BE2C (cell line): ENCODE measurements at regions not wholly inside any gene's neighbourhood (a gene's known extent, or its start where the extent isn't known, plus 50 kb on each side); places are given as distances from the start of the nearest gene placed in this dataset.

Source experiments
- DNase-seq: peaks from one replicate; pipeline ENCODE4 v3.0.0-alpha.2; 2020
- H3K27me3 ChIP-seq: fragments of 250-450 bp; sonication (Bioruptor Pico); 2 replicates; pipeline ENCODE4 v1.5.1; 2020; ENCODE audit warnings: mild to moderate bottlenecking
- H3K36me3 ChIP-seq: fragments of 250-450 bp; sonication (Bioruptor Pico); 2 replicates; pipeline ENCODE4 v1.5.1; 2020; ENCODE audit warnings: mild to moderate bottlenecking
- H3K4me1 ChIP-seq: fragments of 250-450 bp; sonication (Bioruptor Pico); 2 replicates; pipeline ENCODE4 v1.5.1; 2020
- H3K4me3 ChIP-seq: 2 replicates; pipeline ENCODE4 v1.5.1; 2011; ENCODE audit warnings: low read depth, low read length
- H3K9me3 ChIP-seq: fragments of 250-450 bp; sonication (Bioruptor Pico); 2 replicates; pipeline ENCODE4 v1.5.1; 2020
- CTCF ChIP-seq: IDR thresholded peaks from 2 replicates; pipeline ENCODE4 v1.5.1; 2012; ENCODE audit warnings: mild to moderate bottlenecking, low read depth, low read length

- no peak overlapping the region for H3K4me3 ChIP-seq
- DNase-seq = no peak
- no peaks in the 10 kb centered on the region for H3K4me1 ChIP-seq
- no peak for TF ChIP-seq CTCF
- no peaks in the 10 kb centered on the region for H3K36me3 ChIP-seq
- H3K27me3 ChIP-seq = no peaks in the 10 kb centered on the region
- H3K9me3 ChIP-seq = no peaks in the 10 kb centered on the region
Measured at GRCh38 chr10:120765226-120765803, 85.8 kb upstream of the WDR11 start.

DNA sequence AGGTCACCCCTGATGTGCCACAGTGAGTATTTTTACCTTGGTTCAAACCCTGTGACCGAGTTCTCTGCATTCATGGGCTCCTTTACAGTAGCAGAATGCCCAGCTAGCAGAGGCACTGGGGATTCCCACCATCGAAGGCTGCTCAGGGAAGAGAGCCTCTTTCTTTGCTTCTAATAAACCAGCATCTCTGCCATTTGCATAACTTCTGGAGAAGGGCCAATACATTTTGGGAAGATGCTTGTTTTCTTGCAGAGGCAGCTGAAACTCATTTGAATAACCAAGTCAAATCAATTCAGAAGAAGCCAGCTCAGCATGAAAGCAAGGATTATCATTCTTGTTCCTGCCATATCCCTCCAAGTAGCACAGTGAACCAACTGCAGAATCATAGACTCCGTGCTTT, 82.9 kb upstream of the WDR11 start:
- H3K4me1 ChIP-seq = no peaks in the 10 kb centered on the region
- DNase-seq = no peak
- H3K9me3 ChIP-seq = no peaks in the 10 kb centered on the region
- no peak for TF ChIP-seq CTCF
- no peaks in the 10 kb centered on the region for H3K36me3 ChIP-seq
- no peak overlapping the region for H3K4me3 ChIP-seq
- no peaks in the 10 kb centered on the region for H3K27me3 ChIP-seq

GRCh38 chr10:120770496-120770895, 80.7 kb upstream of the WDR11 start:
- TF ChIP-seq CTCF = no peak
- Histone ChIP-seq H3K27me3 (0 out of 2 replicates have a peak, but pooled peaks cover 2% of the 10 kb centered on the region), H3K4me1 (no peaks in the 10 kb centered on the region), H3K9me3 (no peaks in the 10 kb centered on the region), H3K4me3 (no peak overlapping the region), H3K36me3 (no peaks in the 10 kb centered on the region)
- no peak for DNase-seq

DNA sequence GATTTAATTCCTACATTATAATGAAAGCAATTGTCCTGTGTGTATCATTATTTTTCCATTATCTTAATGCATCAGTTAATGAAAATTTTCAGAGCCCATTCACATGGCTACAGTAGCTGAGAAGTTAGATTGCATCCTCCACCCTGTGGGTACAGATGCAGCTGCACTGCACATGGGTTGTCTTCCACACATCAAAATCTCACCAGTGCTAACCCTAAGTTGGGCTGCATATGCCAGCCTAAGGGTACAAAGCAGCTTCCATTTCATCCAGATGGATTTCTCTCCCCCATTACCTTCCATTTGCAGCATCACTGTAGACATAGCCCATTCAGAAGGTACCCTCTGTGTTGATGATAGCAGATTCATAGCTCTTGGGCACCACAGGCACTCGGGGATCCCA, 74.7 kb upstream of the WDR11 start:
- Histone ChIP-seq H3K4me1 (no peaks in the 10 kb centered on the region), H3K9me3 (no peaks in the 10 kb centered on the region), H3K27me3 (0 out of 2 replicates have a peak, but pooled peaks cover 2% of the 10 kb centered on the region), H3K36me3 (no peaks in the 10 kb centered on the region), H3K4me3 (no peak overlapping the region)
- no peak for TF ChIP-seq CTCF
- DNase-seq = no peak

DNA sequence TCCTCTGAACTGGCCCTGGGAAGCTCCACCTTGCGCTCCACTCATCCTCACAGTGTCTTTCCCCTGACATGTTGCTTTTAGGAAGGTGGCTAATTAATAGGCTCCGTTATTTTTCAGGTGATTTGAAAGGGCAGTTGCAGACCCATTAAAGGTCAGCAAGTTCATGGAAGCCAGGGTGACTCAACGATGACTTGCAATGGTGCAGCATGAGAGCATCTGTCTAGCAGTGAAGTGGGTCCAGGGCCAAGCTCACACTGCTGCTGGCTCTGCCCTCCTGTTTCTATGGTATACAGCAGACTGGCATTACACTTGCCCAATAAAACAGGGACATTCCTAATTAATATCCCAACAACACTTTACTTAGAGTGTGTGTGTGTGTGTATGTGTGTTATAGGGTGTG, 68.8 kb upstream of the WDR11 start:
- H3K27me3 ChIP-seq = no peaks in the 10 kb centered on the region
- TF ChIP-seq CTCF = no peak
- DNase-seq = no peak

GRCh38 chr10:120783098-120783497, 68.1 kb upstream of the WDR11 start:
- Histone ChIP-seq H3K27me3 (no peaks in the 10 kb centered on the region), H3K4me3 (no peak overlapping the region), H3K36me3 (no peaks in the 10 kb centered on the region), H3K4me1 (no peaks in the 10 kb centered on the region), H3K9me3 (no peaks in the 10 kb centered on the region)
- no peak for DNase-seq
- TF ChIP-seq CTCF = no peak

More for the DNA sequence above, 68.8 kb upstream of the WDR11 start:
- H3K4me3 ChIP-seq = no peak overlapping the region
- no peaks in the 10 kb centered on the region for H3K9me3 ChIP-seq
- H3K36me3 ChIP-seq = no peaks in the 10 kb centered on the region
- H3K4me1 ChIP-seq = no peaks in the 10 kb centered on the region
